ENCODE measurements at regions not wholly inside any gene's neighbourhood (a gene's known extent, or its start where the extent isn't known, plus 50 kb on each side); places are given as distances from the start of the nearest gene placed in this dataset.

GRCh38 chr7:49407205-49407604 is 366.2 kb upstream of the VWC2 start:
- H3K4me1 Mint-ChIP-seq (ENCODE audit: low read depth), result no peaks in the 10 kb centered on the region
- H3K4me3 Mint-ChIP-seq, result no peak overlapping the region
- intact Hi-C loops (cut with micrococcal nuclease), result no loop called here
- H3K9me3 Mint-ChIP-seq, result peaks cover 4% of the 10 kb centered on the region
- H3K36me3 Mint-ChIP-seq (ENCODE audit: low read depth), result no peaks in the 10 kb centered on the region
- H3K27ac Mint-ChIP-seq, result no peak overlapping the region
- CTCF ChIA-PET, result no interaction called here
- H3K27me3 Mint-ChIP-seq (ENCODE audit: low read depth), result no peaks in the 10 kb centered on the region
- DNase-seq, result no peak

- CTCF ChIA-PET, result no interaction called here
- no peaks in the 10 kb centered on the region for H3K36me3 Mint-ChIP-seq (ENCODE audit: low read depth)
- DNase-seq, result no peak
- intact Hi-C loops (cut with micrococcal nuclease), result no loop called here
- no peaks in the 10 kb centered on the region for H3K4me1 Mint-ChIP-seq (ENCODE audit: low read depth)
- H3K27me3 Mint-ChIP-seq (ENCODE audit: low read depth), result no peaks in the 10 kb centered on the region
- H3K27ac Mint-ChIP-seq, result no peak overlapping the region
- H3K9me3 Mint-ChIP-seq, result peaks cover 6% of the 10 kb centered on the region
- no peak overlapping the region for H3K4me3 Mint-ChIP-seq
Observed at GRCh38 chr7:49417034-49417433, 356.4 kb upstream of the VWC2 start.

- CTCF ChIA-PET, result no interaction called here
- H3K4me1 Mint-ChIP-seq (ENCODE audit: low read depth), result no peaks in the 10 kb centered on the region
- H3K27ac Mint-ChIP-seq, result no peak overlapping the region
- no peaks in the 10 kb centered on the region for H3K36me3 Mint-ChIP-seq (ENCODE audit: low read depth)
- intact Hi-C loops (cut with micrococcal nuclease), result no loop called here
- no peaks in the 10 kb centered on the region for H3K27me3 Mint-ChIP-seq (ENCODE audit: low read depth)
- H3K9me3 Mint-ChIP-seq, result peaks cover 4% of the 10 kb centered on the region
- DNase-seq, result no peak
- H3K4me3 Mint-ChIP-seq, result no peak overlapping the region
Observed at GRCh38 chr7:49418963-49419362, 354.5 kb upstream of the VWC2 start.

GRCh38 chr7:49422564-49422963 is 350.9 kb upstream of the VWC2 start:
- no peaks in the 10 kb centered on the region for H3K36me3 Mint-ChIP-seq (ENCODE audit: low read depth)
- H3K4me1 Mint-ChIP-seq (ENCODE audit: low read depth), result no peaks in the 10 kb centered on the region
- intact Hi-C loops (cut with micrococcal nuclease), result no loop called here
- no peak for DNase-seq
- CTCF ChIA-PET, result no interaction called here
- H3K9me3 Mint-ChIP-seq, result no peaks in the 10 kb centered on the region
- no peak overlapping the region for H3K4me3 Mint-ChIP-seq
- H3K27me3 Mint-ChIP-seq (ENCODE audit: low read depth), result no peaks in the 10 kb centered on the region
- no peak overlapping the region for H3K27ac Mint-ChIP-seq

GRCh38 chr7:49424109-49424508 is 349.3 kb upstream of the VWC2 start:
- CTCF ChIA-PET, result no interaction called here
- H3K4me1 Mint-ChIP-seq (ENCODE audit: low read depth), result no peaks in the 10 kb centered on the region
- H3K27ac Mint-ChIP-seq, result no peak overlapping the region

GRCh38 chr7:49425277-49425818 is 348.1 kb upstream of the VWC2 start:
- no peak overlapping the region for H3K4me3 Mint-ChIP-seq
- no peaks in the 10 kb centered on the region for H3K27me3 Mint-ChIP-seq (ENCODE audit: low read depth)
- no peak overlapping the region for H3K27ac Mint-ChIP-seq
- no peaks in the 10 kb centered on the region for H3K9me3 Mint-ChIP-seq
- no peaks in the 10 kb centered on the region for H3K36me3 Mint-ChIP-seq (ENCODE audit: low read depth)
- DNase-seq, result no peak
- intact Hi-C loops (cut with micrococcal nuclease), result no loop called here
- H3K4me1 Mint-ChIP-seq (ENCODE audit: low read depth), result no peaks in the 10 kb centered on the region
- CTCF ChIA-PET, result no interaction called here

More at GRCh38 chr7:49424109-49424508, 349.3 kb upstream of the VWC2 start:
- no peak for DNase-seq
- Mint-ChIP-seq H3K4me3 (no peak overlapping the region), H3K36me3 (ENCODE audit: low read depth) (no peaks in the 10 kb centered on the region), H3K27me3 (ENCODE audit: low read depth) (no peaks in the 10 kb centered on the region), H3K9me3 (no peaks in the 10 kb centered on the region)
- intact Hi-C loops (cut with micrococcal nuclease), result no loop called here

- CTCF ChIA-PET, result interaction anchor here (0.6 kb wide), 1 partner anchor 932 kb away, joined by 3 read pairs; no protein-coding TSS in a partner anchor
- Mint-ChIP-seq H3K27ac (no peak overlapping the region), H3K4me1 (ENCODE audit: low read depth) (no peaks in the 10 kb centered on the region), H3K36me3 (ENCODE audit: low read depth) (no peaks in the 10 kb centered on the region), H3K4me3 (no peak overlapping the region), H3K27me3 (ENCODE audit: low read depth) (no peaks in the 10 kb centered on the region), H3K9me3 (no peaks in the 10 kb centered on the region)
- intact Hi-C loops (cut with micrococcal nuclease), result no loop called here
- no peak for DNase-seq
Observed at GRCh38 chr7:49432254-49432653, 341.2 kb upstream of the VWC2 start.

GRCh38 chr7:49433794-49434193 is 339.6 kb upstream of the VWC2 start:
- H3K36me3 Mint-ChIP-seq (ENCODE audit: low read depth), result no peaks in the 10 kb centered on the region
- CTCF ChIA-PET, result interaction anchor here (0.6 kb wide), 1 partner anchor 291 kb away, joined by 5 read pairs; no protein-coding TSS in a partner anchor
- H3K4me1 Mint-ChIP-seq (ENCODE audit: low read depth), result no peaks in the 10 kb centered on the region
- no peaks in the 10 kb centered on the region for H3K9me3 Mint-ChIP-seq
- DNase-seq, result no peak
- H3K4me3 Mint-ChIP-seq, result no peak overlapping the region
- intact Hi-C loops (cut with micrococcal nuclease), result no loop called here
- H3K27ac Mint-ChIP-seq, result no peak overlapping the region
- H3K27me3 Mint-ChIP-seq (ENCODE audit: low read depth), result no peaks in the 10 kb centered on the region

- H3K9me3 Mint-ChIP-seq, result no peaks in the 10 kb centered on the region
- intact Hi-C loops (cut with micrococcal nuclease), result no loop called here
- no peak for DNase-seq
- H3K27me3 Mint-ChIP-seq (ENCODE audit: low read depth), result no peaks in the 10 kb centered on the region
- H3K27ac Mint-ChIP-seq, result no peak overlapping the region
- CTCF ChIA-PET, result no interaction called here
- no peaks in the 10 kb centered on the region for H3K4me1 Mint-ChIP-seq (ENCODE audit: low read depth)
- H3K4me3 Mint-ChIP-seq, result no peak overlapping the region
- no peaks in the 10 kb centered on the region for H3K36me3 Mint-ChIP-seq (ENCODE audit: low read depth)
Observed at GRCh38 chr7:49434846-49435245, 338.6 kb upstream of the VWC2 start.

- Mint-ChIP-seq H3K4me3 (no peak overlapping the region), H3K36me3 (ENCODE audit: low read depth) (no peaks in the 10 kb centered on the region), H3K27ac (no peak overlapping the region), H3K9me3 (no peaks in the 10 kb centered on the region), H3K27me3 (ENCODE audit: low read depth) (no peaks in the 10 kb centered on the region), H3K4me1 (ENCODE audit: low read depth) (no peaks in the 10 kb centered on the region)
- intact Hi-C loops (cut with micrococcal nuclease), result no loop called here
- no peak for DNase-seq
- CTCF ChIA-PET, result no interaction called here
Observed at GRCh38 chr7:49438281-49438680, 335.2 kb upstream of the VWC2 start.

GRCh38 chr7:49443515-49443914 is 329.9 kb upstream of the VWC2 start:
- CTCF ChIA-PET, result no interaction called here
- H3K9me3 Mint-ChIP-seq, result peaks cover 7% of the 10 kb centered on the region
- no peaks in the 10 kb centered on the region for H3K27me3 Mint-ChIP-seq (ENCODE audit: low read depth)
- intact Hi-C loops (cut with micrococcal nuclease), result no loop called here
- H3K27ac Mint-ChIP-seq, result no peak overlapping the region
- no peaks in the 10 kb centered on the region for H3K36me3 Mint-ChIP-seq (ENCODE audit: low read depth)
- no peak overlapping the region for H3K4me3 Mint-ChIP-seq
- no peak for DNase-seq
- no peaks in the 10 kb centered on the region for H3K4me1 Mint-ChIP-seq (ENCODE audit: low read depth)

GRCh38 chr7:49453486-49453885 is 320.0 kb upstream of the VWC2 start:
- CTCF ChIA-PET, result no interaction called here
- DNase-seq, result no peak
- intact Hi-C loops (cut with micrococcal nuclease), result no loop called here
- Mint-ChIP-seq H3K27me3 (ENCODE audit: low read depth) (no peaks in the 10 kb centered on the region), H3K36me3 (ENCODE audit: low read depth) (no peaks in the 10 kb centered on the region), H3K4me3 (no peak overlapping the region), H3K4me1 (ENCODE audit: low read depth) (no peaks in the 10 kb centered on the region), H3K9me3 (peaks cover 4% of the 10 kb centered on the region), H3K27ac (no peak overlapping the region)

GRCh38 chr7:49479441-49479840 is 294.0 kb upstream of the VWC2 start:
- Mint-ChIP-seq H3K36me3 (ENCODE audit: low read depth) (no peaks in the 10 kb centered on the region), H3K27ac (no peak overlapping the region), H3K27me3 (ENCODE audit: low read depth) (no peaks in the 10 kb centered on the region), H3K9me3 (peaks cover 3% of the 10 kb centered on the region), H3K4me3 (no peak overlapping the region), H3K4me1 (ENCODE audit: low read depth) (no peaks in the 10 kb centered on the region)
- CTCF ChIA-PET, result no interaction called here
- no peak for DNase-seq
- intact Hi-C loops (cut with micrococcal nuclease), result no loop called here
